ENCODE measurements at regions not wholly inside any gene's neighbourhood (a gene's known extent, or its start where the extent isn't known, plus 50 kb on each side); places are given as distances from the start of the nearest gene placed in this dataset.

GRCh38 chr4:129738175-129738574 lies 642.2 kb downstream of the C4orf33 start:
- no peak for FAIRE-seq
- no peak for TF ChIP-seq TAF1 (IDR thresholded peaks at IDR 0.05; ENCODE audit: low read depth, low read length)
- no peak for TF ChIP-seq POLR2A (IDR thresholded peaks at IDR 0.05; ENCODE audit: low read depth, low read length)
- no peak for TF ChIP-seq POLR2AphosphoS5 (IDR thresholded peaks at IDR 0.05; ENCODE audit: low read depth, low read length)
- DNase-seq (ENCODE audit: insufficient read length, low spot score) = no peak

- TF ChIP-seq PAX5 (IDR thresholded peaks at IDR 0.05; ENCODE audit: insufficient read depth, low read length, severe bottlenecking) (no peak), POLR2A (IDR thresholded peaks at IDR 0.05; ENCODE audit: low read depth, low read length) (no peak), SPI1 (IDR thresholded peaks at IDR 0.05; ENCODE audit: low read depth, low read length) (no peak), TAF1 (IDR thresholded peaks at IDR 0.05; ENCODE audit: low read depth, low read length) (no peak), POU2F2 (IDR thresholded peaks at IDR 0.05; ENCODE audit: low read depth, low read length) (no peak), POLR2AphosphoS5 (IDR thresholded peaks at IDR 0.05; ENCODE audit: low read depth, low read length) (no peak)
- no peak for DNase-seq (ENCODE audit: insufficient read length, low spot score)
- FAIRE-seq = no peak
These were observed 651.8 kb downstream of the C4orf33 start for GRCh38 chr4:129747756-129748155.

GRCh38 chr4:129748991-129749390 lies 653.0 kb downstream of the C4orf33 start:
- FAIRE-seq (no peak), DNase-seq (ENCODE audit: insufficient read length, low spot score) (no peak)
- TF ChIP-seq POLR2AphosphoS5 (IDR thresholded peaks at IDR 0.05; ENCODE audit: low read depth, low read length) (no peak), POLR2A (IDR thresholded peaks at IDR 0.05; ENCODE audit: low read depth, low read length) (no peak), TAF1 (IDR thresholded peaks at IDR 0.05; ENCODE audit: low read depth, low read length) (no peak), PAX5 (IDR thresholded peaks at IDR 0.05; ENCODE audit: insufficient read depth, low read length, severe bottlenecking) (no peak), POU2F2 (IDR thresholded peaks at IDR 0.05; ENCODE audit: low read depth, low read length) (no peak), SPI1 (IDR thresholded peaks at IDR 0.05; ENCODE audit: low read depth, low read length) (no peak)

- DNase-seq (ENCODE audit: insufficient read length, low spot score) (no peak), FAIRE-seq (no peak)
- TF ChIP-seq POLR2AphosphoS5 (IDR thresholded peaks at IDR 0.05; ENCODE audit: low read depth, low read length) = no peak
- no peak for TF ChIP-seq TAF1 (IDR thresholded peaks at IDR 0.05; ENCODE audit: low read depth, low read length)
- no peak for TF ChIP-seq PAX5 (IDR thresholded peaks at IDR 0.05; ENCODE audit: insufficient read depth, low read length, severe bottlenecking)
- TF ChIP-seq SPI1 (IDR thresholded peaks at IDR 0.05; ENCODE audit: low read depth, low read length) = no peak
- TF ChIP-seq POU2F2 (IDR thresholded peaks at IDR 0.05; ENCODE audit: low read depth, low read length) = no peak
- TF ChIP-seq POLR2A (IDR thresholded peaks at IDR 0.05; ENCODE audit: low read depth, low read length) = no peak
These were observed 655.7 kb downstream of the C4orf33 start for GRCh38 chr4:129751646-129752045.

GRCh38 chr4:129783596-129783995 lies 687.6 kb downstream of the C4orf33 start:
- DNase-seq (ENCODE audit: insufficient read length, low spot score) (no peak), FAIRE-seq (no peak)

GRCh38 chr4:129788486-129788885 lies 692.5 kb downstream of the C4orf33 start:
- TF ChIP-seq POLR2A (IDR thresholded peaks at IDR 0.05; ENCODE audit: low read depth, low read length) = no peak
- TF ChIP-seq SPI1 (IDR thresholded peaks at IDR 0.05; ENCODE audit: low read depth, low read length) = no peak
- no peak for TF ChIP-seq POU2F2 (IDR thresholded peaks at IDR 0.05; ENCODE audit: low read depth, low read length)
- no peak for TF ChIP-seq TAF1 (IDR thresholded peaks at IDR 0.05; ENCODE audit: low read depth, low read length)
- no peak for TF ChIP-seq PAX5 (IDR thresholded peaks at IDR 0.05; ENCODE audit: insufficient read depth, low read length, severe bottlenecking)
- TF ChIP-seq POLR2AphosphoS5 (IDR thresholded peaks at IDR 0.05; ENCODE audit: low read depth, low read length) = no peak
- DNase-seq (ENCODE audit: insufficient read length, low spot score) = no peak
- no peak for FAIRE-seq

More at GRCh38 chr4:129783596-129783995, 687.6 kb downstream of the C4orf33 start:
- no peak for TF ChIP-seq TAF1 (IDR thresholded peaks at IDR 0.05; ENCODE audit: low read depth, low read length)
- TF ChIP-seq POLR2AphosphoS5 (IDR thresholded peaks at IDR 0.05; ENCODE audit: low read depth, low read length) = no peak
- no peak for TF ChIP-seq PAX5 (IDR thresholded peaks at IDR 0.05; ENCODE audit: insufficient read depth, low read length, severe bottlenecking)
- TF ChIP-seq POU2F2 (IDR thresholded peaks at IDR 0.05; ENCODE audit: low read depth, low read length) = no peak
- TF ChIP-seq SPI1 (IDR thresholded peaks at IDR 0.05; ENCODE audit: low read depth, low read length) = no peak
- TF ChIP-seq POLR2A (IDR thresholded peaks at IDR 0.05; ENCODE audit: low read depth, low read length) = no peak

GRCh38 chr4:129804461-129804981 lies 708.6 kb downstream of the C4orf33 start:
- DNase-seq (ENCODE audit: insufficient read length, low spot score) (no peak), FAIRE-seq (no peak)
- no peak for TF ChIP-seq POLR2A (IDR thresholded peaks at IDR 0.05; ENCODE audit: low read depth, low read length)
- no peak for TF ChIP-seq PAX5 (IDR thresholded peaks at IDR 0.05; ENCODE audit: insufficient read depth, low read length, severe bottlenecking)
- TF ChIP-seq POLR2AphosphoS5 (IDR thresholded peaks at IDR 0.05; ENCODE audit: low read depth, low read length) = no peak
- no peak for TF ChIP-seq TAF1 (IDR thresholded peaks at IDR 0.05; ENCODE audit: low read depth, low read length)
- no peak for TF ChIP-seq SPI1 (IDR thresholded peaks at IDR 0.05; ENCODE audit: low read depth, low read length)
- TF ChIP-seq POU2F2 (IDR thresholded peaks at IDR 0.05; ENCODE audit: low read depth, low read length) = no peak

- TF ChIP-seq PAX5 (IDR thresholded peaks at IDR 0.05; ENCODE audit: insufficient read depth, low read length, severe bottlenecking) (no peak), POLR2AphosphoS5 (IDR thresholded peaks at IDR 0.05; ENCODE audit: low read depth, low read length) (no peak), POLR2A (IDR thresholded peaks at IDR 0.05; ENCODE audit: low read depth, low read length) (no peak), SPI1 (IDR thresholded peaks at IDR 0.05; ENCODE audit: low read depth, low read length) (no peak), POU2F2 (IDR thresholded peaks at IDR 0.05; ENCODE audit: low read depth, low read length) (no peak)
- FAIRE-seq = no peak
- no peak for DNase-seq (ENCODE audit: insufficient read length, low spot score)
These were observed 711.0 kb downstream of the C4orf33 start for GRCh38 chr4:129806986-129807385.

- FAIRE-seq (no peak), DNase-seq (ENCODE audit: insufficient read length, low spot score) (no peak)
- TF ChIP-seq TAF1 (IDR thresholded peaks at IDR 0.05; ENCODE audit: low read depth, low read length) (no peak), SPI1 (IDR thresholded peaks at IDR 0.05; ENCODE audit: low read depth, low read length) (no peak), POLR2A (IDR thresholded peaks at IDR 0.05; ENCODE audit: low read depth, low read length) (no peak), POU2F2 (IDR thresholded peaks at IDR 0.05; ENCODE audit: low read depth, low read length) (no peak), PAX5 (IDR thresholded peaks at IDR 0.05; ENCODE audit: insufficient read depth, low read length, severe bottlenecking) (no peak), POLR2AphosphoS5 (IDR thresholded peaks at IDR 0.05; ENCODE audit: low read depth, low read length) (no peak)
These were observed 712.3 kb downstream of the C4orf33 start for GRCh38 chr4:129808242-129808641.

- TF ChIP-seq TAF1 (IDR thresholded peaks at IDR 0.05; ENCODE audit: low read depth, low read length) (no peak), POLR2A (IDR thresholded peaks at IDR 0.05; ENCODE audit: low read depth, low read length) (no peak), POU2F2 (IDR thresholded peaks at IDR 0.05; ENCODE audit: low read depth, low read length) (no peak), POLR2AphosphoS5 (IDR thresholded peaks at IDR 0.05; ENCODE audit: low read depth, low read length) (no peak), PAX5 (IDR thresholded peaks at IDR 0.05; ENCODE audit: insufficient read depth, low read length, severe bottlenecking) (no peak), SPI1 (IDR thresholded peaks at IDR 0.05; ENCODE audit: low read depth, low read length) (no peak)
- DNase-seq (ENCODE audit: insufficient read length, low spot score) = no peak
- FAIRE-seq = no peak
These were observed 725.1 kb downstream of the C4orf33 start for GRCh38 chr4:129821073-129821472.

Measured in GM12891 (cell line).